ENCODE measurements at regions not wholly inside any gene's neighbourhood (a gene's known extent, or its start where the extent isn't known, plus 50 kb on each side); places are given as distances from the start of the nearest gene placed in this dataset.
A peak's percentile ranks its signal among the peaks of the same experiment; 100 is the strongest.
"Not testable (repeated sequence)": the region's sequence is repeated elsewhere in the genome, so short reads cannot be mapped to it uniquely, and the experiment has no call there.

DNA sequence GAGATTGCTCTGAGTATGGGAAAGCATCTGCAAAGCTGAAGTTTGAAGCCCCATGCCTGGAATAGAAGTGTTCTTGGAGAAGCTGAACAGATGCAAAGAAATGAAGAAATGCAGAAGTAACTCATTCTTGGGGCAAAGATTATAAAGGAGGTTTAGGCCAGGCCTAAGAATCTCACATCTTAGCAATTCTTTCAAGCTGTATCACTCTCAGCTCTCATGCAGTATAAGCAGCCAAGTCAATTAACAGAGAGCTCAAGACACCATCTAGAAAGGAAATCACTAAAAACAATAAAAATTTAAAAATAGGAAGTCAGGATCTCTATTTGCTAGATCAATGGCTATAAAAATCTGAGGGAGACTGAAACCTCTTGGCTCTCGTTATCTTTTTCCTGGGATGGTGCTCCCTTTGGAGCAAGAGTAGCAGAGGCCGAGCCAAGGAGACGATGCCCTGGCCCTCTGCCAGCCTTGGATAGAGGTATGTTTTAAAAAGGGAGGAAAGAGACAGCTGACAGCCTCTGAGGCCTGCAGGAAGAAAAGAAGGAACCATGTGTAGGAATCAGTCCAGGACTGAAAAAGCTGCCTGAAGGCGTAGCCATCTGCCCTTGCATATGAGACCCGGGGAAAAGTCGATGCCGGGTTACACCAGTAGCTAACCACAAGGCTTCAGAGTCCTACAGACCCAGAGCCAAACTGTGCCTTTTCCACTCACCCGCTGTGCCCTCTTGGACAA, 229.8 kb downstream of the BLID start:
- Histone ChIP-seq H3K27ac (ENCODE audit: low read depth, low read length) (no peak overlapping the region), H3K4me3 (ENCODE audit: low read depth in 1 of 2, low read length in 2 of 2) (no peak overlapping the region), H3K36me3 (ENCODE audit: insufficient read depth, low read length) (no peaks in the 10 kb centered on the region), H3K9ac (ENCODE audit: low read length) (no peak overlapping the region), H3K27me3 (ENCODE audit: control insufficient read depth in 1 of 2, insufficient read depth in 2 of 2, low read length in 2 of 2) (no peaks in the 10 kb centered on the region), H3K4me1 (ENCODE audit: insufficient read depth, low read length) (peaks cover 32% of the 10 kb centered on the region), H3K9me3 (ENCODE audit: low read length) (no peaks in the 10 kb centered on the region)

DNA sequence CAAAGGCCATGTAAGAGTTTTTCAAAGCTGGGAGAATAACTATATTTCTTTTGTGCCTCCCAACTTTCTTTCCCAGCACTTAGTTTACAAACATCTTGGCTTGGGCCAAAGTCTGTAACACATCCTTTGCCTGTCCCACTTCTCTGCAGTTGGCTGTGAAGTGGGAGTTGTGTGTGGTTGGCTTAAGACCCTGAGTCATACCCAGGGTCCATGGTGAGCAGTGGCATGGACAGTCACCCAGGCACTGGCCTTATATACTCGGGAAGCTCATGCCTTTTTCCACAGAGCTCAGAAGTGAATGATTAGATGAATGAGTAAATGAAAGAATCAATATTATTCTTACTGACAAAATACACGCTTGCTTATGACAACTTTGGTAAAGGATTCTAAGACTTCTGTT, 231.4 kb downstream of the BLID start:
- Histone ChIP-seq H3K27ac (ENCODE audit: low read depth, low read length) (no peak overlapping the region), H3K9ac (ENCODE audit: low read length) (no peak overlapping the region), H3K4me1 (ENCODE audit: insufficient read depth, low read length) (peaks cover 21% of the 10 kb centered on the region), H3K9me3 (ENCODE audit: low read length) (no peaks in the 10 kb centered on the region), H3K36me3 (ENCODE audit: insufficient read depth, low read length) (no peaks in the 10 kb centered on the region), H3K27me3 (ENCODE audit: control insufficient read depth in 1 of 2, insufficient read depth in 2 of 2, low read length in 2 of 2) (no peaks in the 10 kb centered on the region), H3K4me3 (ENCODE audit: low read depth in 1 of 2, low read length in 2 of 2) (no peak overlapping the region)

DNA sequence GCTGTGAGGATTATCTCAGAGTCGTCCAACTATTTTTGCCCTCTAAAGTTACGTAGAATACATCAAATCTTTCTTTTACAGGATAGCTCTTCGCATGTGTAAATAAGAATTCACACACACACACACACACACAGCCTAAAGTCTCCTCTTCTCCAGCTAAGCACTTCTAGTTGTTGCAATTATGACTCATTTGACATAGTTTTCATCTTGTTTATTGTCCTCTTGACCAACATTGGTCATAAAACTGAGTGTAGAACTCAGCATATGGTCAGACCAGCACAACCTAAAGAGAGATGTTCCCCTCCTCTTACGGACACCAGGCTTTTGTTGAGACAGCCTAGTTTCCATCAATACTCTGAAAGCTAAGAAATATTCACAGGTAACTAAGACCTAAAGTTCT, 234.2 kb downstream of the BLID start:
- peaks cover 15% of the 10 kb centered on the region for H3K4me1 ChIP-seq (ENCODE audit: insufficient read depth, low read length)
- no peak overlapping the region for H3K9ac ChIP-seq (ENCODE audit: low read length)
- no peak overlapping the region for H3K4me3 ChIP-seq (ENCODE audit: low read depth in 1 of 2, low read length in 2 of 2)
- no peak overlapping the region for H3K27ac ChIP-seq (ENCODE audit: low read depth, low read length)
- H3K27me3 ChIP-seq (ENCODE audit: control insufficient read depth in 1 of 2, insufficient read depth in 2 of 2, low read length in 2 of 2): no peaks in the 10 kb centered on the region
- no peaks in the 10 kb centered on the region for H3K36me3 ChIP-seq (ENCODE audit: insufficient read depth, low read length)
- no peaks in the 10 kb centered on the region for H3K9me3 ChIP-seq (ENCODE audit: low read length)

DNA sequence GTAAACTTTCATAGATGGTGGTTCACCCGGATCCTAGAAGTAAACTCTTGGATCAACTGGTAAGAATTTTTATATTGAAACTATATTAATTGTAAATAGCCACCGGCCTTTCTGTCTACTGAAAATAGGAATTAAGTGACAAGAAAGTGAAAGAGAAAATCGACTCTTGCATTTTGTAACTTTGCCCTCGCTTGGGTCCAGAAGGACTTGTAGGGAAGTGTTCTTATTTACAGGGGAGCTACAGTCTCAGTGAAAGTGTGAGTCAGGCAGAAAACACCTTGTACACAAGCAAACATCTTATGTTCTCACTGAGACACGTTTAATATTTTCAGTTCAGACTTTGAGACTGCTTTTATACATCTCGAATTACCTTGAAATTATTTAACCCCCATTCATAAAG, 238.9 kb downstream of the BLID start:
- Histone ChIP-seq H3K9ac (ENCODE audit: low read length) (no peak overlapping the region), H3K9me3 (ENCODE audit: low read length) (no peaks in the 10 kb centered on the region), H3K4me1 (ENCODE audit: insufficient read depth, low read length) (no peaks in the 10 kb centered on the region), H3K4me3 (ENCODE audit: low read depth in 1 of 2, low read length in 2 of 2) (no peak overlapping the region), H3K27me3 (ENCODE audit: control insufficient read depth in 1 of 2, insufficient read depth in 2 of 2, low read length in 2 of 2) (no peaks in the 10 kb centered on the region), H3K27ac (ENCODE audit: low read depth, low read length) (no peak overlapping the region), H3K36me3 (ENCODE audit: insufficient read depth, low read length) (no peaks in the 10 kb centered on the region)

DNA sequence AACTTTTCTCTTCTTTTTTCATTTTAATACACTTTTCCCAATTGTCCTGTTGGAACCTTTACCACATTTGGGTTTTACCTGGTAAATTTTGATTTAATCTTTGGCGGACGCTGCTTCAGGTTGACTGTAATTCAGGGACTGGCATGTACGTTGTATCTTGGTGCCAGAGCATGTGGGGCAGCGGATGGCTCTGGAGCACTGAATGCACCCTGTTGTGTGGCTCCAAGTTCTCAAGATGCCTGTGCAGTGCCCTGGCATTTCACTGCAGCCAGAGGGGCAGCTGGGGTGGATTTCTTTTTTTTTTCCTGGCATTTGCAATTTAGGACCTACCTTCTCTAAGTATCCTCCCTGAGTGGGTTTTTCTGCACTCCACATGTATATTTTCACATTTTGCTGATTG, 242.2 kb downstream of the BLID start:
- Histone ChIP-seq H3K27ac (ENCODE audit: low read depth, low read length) (no peak overlapping the region), H3K4me1 (ENCODE audit: insufficient read depth, low read length) (peaks cover 11% of the 10 kb centered on the region), H3K4me3 (ENCODE audit: low read depth in 1 of 2, low read length in 2 of 2) (no peak overlapping the region), H3K9me3 (ENCODE audit: low read length) (no peaks in the 10 kb centered on the region), H3K27me3 (ENCODE audit: control insufficient read depth in 1 of 2, insufficient read depth in 2 of 2, low read length in 2 of 2) (no peaks in the 10 kb centered on the region), H3K9ac (ENCODE audit: low read length) (no peak overlapping the region), H3K36me3 (ENCODE audit: insufficient read depth, low read length) (no peaks in the 10 kb centered on the region)

DNA sequence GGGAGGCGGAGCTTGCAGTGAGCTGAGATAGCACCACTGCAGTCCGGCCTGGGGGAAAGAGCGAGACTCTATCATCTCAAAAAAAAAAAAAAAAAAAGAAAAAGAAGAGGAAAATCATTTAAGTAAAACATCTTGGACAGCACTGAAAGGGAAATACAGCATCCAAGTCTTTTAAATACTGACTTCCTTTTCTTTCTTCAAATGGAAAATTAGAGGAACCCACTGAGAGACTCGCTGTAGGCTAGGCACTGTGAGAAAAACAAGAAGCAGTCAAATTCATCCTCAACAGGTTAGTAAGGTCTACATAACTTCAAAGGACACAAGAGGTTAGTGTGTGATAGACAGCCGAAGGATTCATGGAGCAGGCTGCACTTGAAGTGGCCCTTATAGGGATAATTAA, 243.7 kb downstream of the BLID start:
- Histone ChIP-seq H3K27me3 (ENCODE audit: control insufficient read depth in 1 of 2, insufficient read depth in 2 of 2, low read length in 2 of 2) (no peaks in the 10 kb centered on the region), H3K4me1 (ENCODE audit: insufficient read depth, low read length) (peaks cover 11% of the 10 kb centered on the region), H3K4me3 (ENCODE audit: low read depth in 1 of 2, low read length in 2 of 2) (no peak overlapping the region), H3K27ac (ENCODE audit: low read depth, low read length) (no peak overlapping the region), H3K36me3 (ENCODE audit: insufficient read depth, low read length) (no peaks in the 10 kb centered on the region), H3K9ac (ENCODE audit: low read length) (no peak overlapping the region), H3K9me3 (ENCODE audit: low read length) (no peaks in the 10 kb centered on the region)

DNA sequence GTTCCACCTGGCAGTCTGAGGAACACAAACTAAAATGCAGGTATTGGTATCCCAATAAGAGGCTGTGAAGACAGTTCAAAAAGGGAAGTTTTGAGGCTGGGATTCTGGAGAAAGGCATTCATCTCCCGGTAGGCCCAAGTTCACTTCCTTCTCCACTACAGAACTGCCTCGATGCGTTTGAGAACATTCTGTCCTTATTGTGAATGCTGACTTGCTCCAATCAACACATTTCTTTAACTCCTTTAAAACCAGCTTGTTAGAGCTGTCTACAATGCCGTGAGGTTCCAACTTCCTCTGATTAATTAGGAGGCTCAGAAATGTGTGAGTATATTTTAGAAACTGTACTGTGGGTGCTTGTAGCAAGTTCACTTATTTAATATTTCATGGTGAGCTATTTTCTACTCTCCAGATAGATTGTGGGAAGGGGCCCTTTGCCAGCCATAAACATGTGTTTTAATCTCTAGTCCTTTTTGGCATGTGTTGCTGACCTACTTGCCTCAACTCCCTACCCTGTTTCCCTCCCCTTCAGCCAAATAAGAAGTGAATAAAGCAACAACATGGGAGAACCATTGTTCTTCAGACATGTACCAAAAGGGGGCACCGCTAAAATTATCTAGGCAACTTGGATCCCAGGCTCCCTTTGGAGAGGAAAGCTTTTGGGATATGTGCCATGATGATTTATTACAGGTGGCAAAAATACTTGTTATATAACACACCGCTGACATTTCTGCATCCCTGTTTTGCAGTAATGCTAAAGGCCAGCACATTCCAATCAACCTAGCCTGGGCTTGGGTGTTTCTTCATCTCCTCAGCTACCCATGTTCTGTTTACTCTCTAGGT, 245.6 kb downstream of the BLID start:
- H3K27ac ChIP-seq (ENCODE audit: low read depth, low read length): peak overlapping the region; percentile 63
- H3K9ac ChIP-seq (ENCODE audit: low read length): no peak overlapping the region
- no peaks in the 10 kb centered on the region for H3K27me3 ChIP-seq (ENCODE audit: control insufficient read depth in 1 of 2, insufficient read depth in 2 of 2, low read length in 2 of 2)
- no peaks in the 10 kb centered on the region for H3K36me3 ChIP-seq (ENCODE audit: insufficient read depth, low read length)
- H3K4me1 ChIP-seq (ENCODE audit: insufficient read depth, low read length): peaks cover 16% of the 10 kb centered on the region
- no peaks in the 10 kb centered on the region for H3K9me3 ChIP-seq (ENCODE audit: low read length)
- no peak overlapping the region for H3K4me3 ChIP-seq (ENCODE audit: low read depth in 1 of 2, low read length in 2 of 2)

DNA sequence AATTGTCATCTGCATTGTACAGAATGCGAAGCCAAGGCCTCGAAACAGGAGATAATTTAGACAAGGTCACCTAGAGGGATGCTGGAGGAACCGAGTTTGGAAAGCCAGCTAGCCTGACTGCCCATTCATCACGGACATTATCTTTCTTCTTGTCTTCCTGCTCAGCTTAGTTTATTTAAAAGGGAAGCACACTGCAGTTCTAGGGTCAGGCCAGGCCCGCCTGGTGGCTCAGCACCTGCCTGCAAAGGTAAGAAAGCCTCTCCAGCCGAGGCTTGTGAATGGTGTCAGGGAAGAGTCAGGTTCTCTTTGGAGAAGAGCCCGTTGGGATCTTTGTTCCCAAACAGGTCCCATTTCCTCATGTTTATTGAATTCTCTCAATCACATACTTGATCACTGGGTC, 246.5 kb downstream of the BLID start:
- Histone ChIP-seq H3K9ac (ENCODE audit: low read length) (no peak overlapping the region), H3K36me3 (ENCODE audit: insufficient read depth, low read length) (no peaks in the 10 kb centered on the region), H3K27ac (ENCODE audit: low read depth, low read length) (peak overlapping the region; percentile 63), H3K4me3 (ENCODE audit: low read depth in 1 of 2, low read length in 2 of 2) (no peak overlapping the region), H3K4me1 (ENCODE audit: insufficient read depth, low read length) (peaks cover 18% of the 10 kb centered on the region), H3K9me3 (ENCODE audit: low read length) (no peaks in the 10 kb centered on the region), H3K27me3 (ENCODE audit: control insufficient read depth in 1 of 2, insufficient read depth in 2 of 2, low read length in 2 of 2) (no peaks in the 10 kb centered on the region)

DNA sequence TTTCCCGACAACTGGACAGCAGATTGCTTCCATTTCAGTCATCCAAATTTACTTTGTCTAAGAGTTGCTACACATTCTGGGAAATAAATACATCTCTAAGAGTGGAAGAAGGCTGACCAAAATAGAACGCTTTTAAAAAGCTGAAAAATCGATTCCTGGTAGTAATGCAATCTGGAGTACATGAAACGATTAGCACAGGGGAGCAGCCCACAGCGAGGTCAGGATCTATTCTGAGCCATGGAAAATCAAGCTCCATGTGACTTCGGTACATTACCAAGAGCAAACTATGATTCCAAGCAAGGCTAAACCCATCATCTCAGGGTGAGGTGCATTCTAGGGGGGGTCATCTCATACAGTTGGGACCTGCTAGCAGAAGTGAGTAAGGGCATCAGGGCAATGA, 249.3 kb downstream of the BLID start:
- no peak overlapping the region for H3K27ac ChIP-seq (ENCODE audit: low read depth, low read length)
- no peak overlapping the region for H3K4me3 ChIP-seq (ENCODE audit: low read depth in 1 of 2, low read length in 2 of 2)
- H3K36me3 ChIP-seq (ENCODE audit: insufficient read depth, low read length): no peaks in the 10 kb centered on the region
- no peaks in the 10 kb centered on the region for H3K27me3 ChIP-seq (ENCODE audit: control insufficient read depth in 1 of 2, insufficient read depth in 2 of 2, low read length in 2 of 2)
- H3K4me1 ChIP-seq (ENCODE audit: insufficient read depth, low read length): peaks cover 18% of the 10 kb centered on the region
- H3K9ac ChIP-seq (ENCODE audit: low read length): no peak overlapping the region
- no peaks in the 10 kb centered on the region for H3K9me3 ChIP-seq (ENCODE audit: low read length)

DNA sequence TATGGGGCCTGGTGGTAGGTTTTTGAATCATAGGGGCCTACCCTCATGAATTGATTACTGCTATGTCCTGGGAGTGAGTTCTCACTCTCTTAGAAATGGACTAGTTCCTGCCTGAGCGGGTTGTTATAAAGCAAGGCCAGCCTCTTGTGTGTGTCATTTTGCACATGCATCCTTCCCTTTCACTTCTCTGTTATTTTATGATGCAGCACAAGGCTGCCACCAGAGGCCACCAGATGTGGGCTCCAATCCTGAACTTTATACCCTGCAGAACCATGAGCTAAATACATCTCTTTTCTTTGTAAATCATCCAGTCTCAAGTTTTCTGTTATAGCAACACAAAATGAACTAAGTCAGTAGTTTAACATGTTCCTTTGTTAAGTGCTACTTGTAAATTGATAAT, 251.4 kb downstream of the BLID start:
- Histone ChIP-seq H3K27ac (ENCODE audit: low read depth, low read length) (no peak overlapping the region), H3K9me3 (ENCODE audit: low read length) (no peaks in the 10 kb centered on the region), H3K4me3 (ENCODE audit: low read depth in 1 of 2, low read length in 2 of 2) (no peak overlapping the region), H3K4me1 (ENCODE audit: insufficient read depth, low read length) (peaks cover 7% of the 10 kb centered on the region), H3K9ac (ENCODE audit: low read length) (no peak overlapping the region), H3K36me3 (ENCODE audit: insufficient read depth, low read length) (no peaks in the 10 kb centered on the region), H3K27me3 (ENCODE audit: control insufficient read depth in 1 of 2, insufficient read depth in 2 of 2, low read length in 2 of 2) (no peaks in the 10 kb centered on the region)

DNA sequence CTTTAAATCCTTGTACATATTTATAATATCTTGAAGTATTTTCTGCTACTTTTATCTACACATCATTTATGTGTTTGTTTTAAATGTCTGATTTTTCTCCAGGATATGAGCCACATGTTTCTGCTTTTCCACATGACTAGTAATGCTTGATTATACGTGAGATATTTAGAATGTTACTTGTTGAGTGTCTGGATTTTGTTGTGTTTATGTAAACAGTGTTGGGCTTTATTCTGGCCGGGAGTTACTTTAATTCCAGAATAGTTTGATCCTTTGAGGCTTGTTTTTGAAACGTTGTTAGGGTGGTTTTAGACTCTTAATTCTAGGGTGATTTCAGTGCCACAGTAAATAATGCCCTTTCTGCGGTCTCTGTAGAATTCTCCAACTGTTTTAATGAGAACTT, 252.9 kb downstream of the BLID start:
- H3K27ac ChIP-seq (ENCODE audit: low read depth, low read length): no peak overlapping the region
- no peaks in the 10 kb centered on the region for H3K9me3 ChIP-seq (ENCODE audit: low read length)
- H3K4me3 ChIP-seq (ENCODE audit: low read depth in 1 of 2, low read length in 2 of 2): no peak overlapping the region
- peaks cover 7% of the 10 kb centered on the region for H3K4me1 ChIP-seq (ENCODE audit: insufficient read depth, low read length)
- no peak overlapping the region for H3K9ac ChIP-seq (ENCODE audit: low read length)
- no peaks in the 10 kb centered on the region for H3K27me3 ChIP-seq (ENCODE audit: control insufficient read depth in 1 of 2, insufficient read depth in 2 of 2, low read length in 2 of 2)
- no peaks in the 10 kb centered on the region for H3K36me3 ChIP-seq (ENCODE audit: insufficient read depth, low read length)

DNA sequence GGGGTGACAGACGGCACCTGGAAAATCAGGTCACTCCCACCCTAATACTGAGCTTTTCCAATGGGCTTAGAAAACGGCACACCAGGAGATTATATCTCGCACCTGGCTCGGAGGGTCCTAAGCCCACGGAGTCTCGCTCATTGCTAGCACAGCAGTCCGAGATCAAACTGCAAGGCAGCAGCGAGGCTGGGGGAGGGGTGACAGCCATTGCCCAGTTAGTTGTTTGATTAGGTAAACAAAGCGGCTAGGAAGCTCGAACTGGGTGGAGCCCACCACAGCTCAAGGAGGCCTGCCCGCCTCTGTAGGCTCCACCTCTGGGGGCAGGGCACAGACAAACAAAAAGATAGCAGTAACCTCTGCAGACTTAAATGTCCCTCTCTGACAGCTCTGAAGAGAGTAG, 260.9 kb downstream of the BLID start:
- not testable (repeated sequence) for H3K27ac ChIP-seq (ENCODE audit: low read depth, low read length); H3K36me3 ChIP-seq (ENCODE audit: insufficient read depth, low read length); H3K9ac ChIP-seq (ENCODE audit: low read length); H3K27me3 ChIP-seq (ENCODE audit: control insufficient read depth in 1 of 2, insufficient read depth in 2 of 2, low read length in 2 of 2); H3K4me3 ChIP-seq (ENCODE audit: low read depth in 1 of 2, low read length in 2 of 2); H3K9me3 ChIP-seq (ENCODE audit: low read length); H3K4me1 ChIP-seq (ENCODE audit: insufficient read depth, low read length)

Data from muscle layer of colon (tissue), 2 donors.